ENCODE measurements at regions not wholly inside any gene's neighbourhood (a gene's known extent, or its start where the extent isn't known, plus 50 kb on each side); places are given as distances from the start of the nearest gene placed in this dataset.

DNA sequence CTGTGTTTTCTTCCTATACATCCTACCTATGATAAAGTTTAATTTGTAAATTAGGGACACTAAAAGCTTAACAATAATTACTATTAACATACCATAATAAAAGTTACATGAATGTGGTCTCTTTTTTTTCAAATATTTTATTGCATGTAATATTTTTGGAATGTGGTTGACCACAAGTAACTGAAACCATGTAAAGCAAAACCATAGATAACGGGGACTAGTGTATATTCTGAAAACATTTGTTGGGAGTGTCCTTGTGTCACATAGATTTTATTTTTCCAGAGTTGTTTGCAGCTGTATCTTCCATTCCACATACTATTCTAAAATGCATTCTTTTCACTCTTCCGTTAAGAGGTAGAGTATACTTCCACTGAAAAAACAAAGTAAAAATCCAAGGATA, 200.4 kb downstream of the KIF18A start:
- no peaks in the 10 kb centered on the region for H3K36me3 ChIP-seq (ENCODE audit: control insufficient read depth, insufficient read depth, low read length)
- Mint-ChIP-seq H3K36me3 (ENCODE audit: insufficient read depth, unreplicated experiment) (no peaks in the 10 kb centered on the region), H3K4me3 (ENCODE audit: unreplicated experiment) (no peak overlapping the region), H3K27ac (ENCODE audit: unreplicated experiment) (no peak overlapping the region), H3K9me3 (ENCODE audit: unreplicated experiment) (peaks cover 24% of the 10 kb centered on the region), H3K4me1 (ENCODE audit: low read depth, unreplicated experiment) (peaks cover 12% of the 10 kb centered on the region), H3K27me3 (ENCODE audit: insufficient read depth, unreplicated experiment) (no peaks in the 10 kb centered on the region)
- intact Hi-C loops (cut with micrococcal nuclease; ENCODE audit: unreplicated experiment) = no loop called here
- no peak for DNase-seq
- no peaks in the 10 kb centered on the region for H3K27me3 ChIP-seq (replicated peaks; ENCODE audit: control insufficient read depth, insufficient read depth, low read length)
- POLR2A ChIA-PET = no interaction called here
- no peaks in the 10 kb centered on the region for H3K9me3 ChIP-seq
- TF ChIP-seq, protein P1, sequence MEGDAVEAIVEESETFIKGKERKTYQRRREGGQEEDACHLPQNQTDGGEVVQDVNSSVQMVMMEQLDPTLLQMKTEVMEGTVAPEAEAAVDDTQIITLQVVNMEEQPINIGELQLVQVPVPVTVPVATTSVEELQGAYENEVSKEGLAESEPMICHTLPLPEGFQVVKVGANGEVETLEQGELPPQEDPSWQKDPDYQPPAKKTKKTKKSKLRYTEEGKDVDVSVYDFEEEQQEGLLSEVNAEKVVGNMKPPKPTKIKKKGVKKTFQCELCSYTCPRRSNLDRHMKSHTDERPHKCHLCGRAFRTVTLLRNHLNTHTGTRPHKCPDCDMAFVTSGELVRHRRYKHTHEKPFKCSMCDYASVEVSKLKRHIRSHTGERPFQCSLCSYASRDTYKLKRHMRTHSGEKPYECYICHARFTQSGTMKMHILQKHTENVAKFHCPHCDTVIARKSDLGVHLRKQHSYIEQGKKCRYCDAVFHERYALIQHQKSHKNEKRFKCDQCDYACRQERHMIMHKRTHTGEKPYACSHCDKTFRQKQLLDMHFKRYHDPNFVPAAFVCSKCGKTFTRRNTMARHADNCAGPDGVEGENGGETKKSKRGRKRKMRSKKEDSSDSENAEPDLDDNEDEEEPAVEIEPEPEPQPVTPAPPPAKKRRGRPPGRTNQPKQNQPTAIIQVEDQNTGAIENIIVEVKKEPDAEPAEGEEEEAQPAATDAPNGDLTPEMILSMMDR (IDR thresholded peaks at IDR 0.05; ENCODE audit: insufficient read depth in 1 of 2, low read depth in 1 of 2, low read length in 1 of 2, severe bottlenecking in 1 of 2, unreplicated experiment in 1 of 2) = no peak
- no peak overlapping the region for H3K4me3 ChIP-seq (ENCODE audit: low read depth, low read length)
- H3K4me1 ChIP-seq = no peaks in the 10 kb centered on the region
- CTCF ChIA-PET = no interaction called here
- no TSS peak for BruUV-seq (replicated peaks)

DNA sequence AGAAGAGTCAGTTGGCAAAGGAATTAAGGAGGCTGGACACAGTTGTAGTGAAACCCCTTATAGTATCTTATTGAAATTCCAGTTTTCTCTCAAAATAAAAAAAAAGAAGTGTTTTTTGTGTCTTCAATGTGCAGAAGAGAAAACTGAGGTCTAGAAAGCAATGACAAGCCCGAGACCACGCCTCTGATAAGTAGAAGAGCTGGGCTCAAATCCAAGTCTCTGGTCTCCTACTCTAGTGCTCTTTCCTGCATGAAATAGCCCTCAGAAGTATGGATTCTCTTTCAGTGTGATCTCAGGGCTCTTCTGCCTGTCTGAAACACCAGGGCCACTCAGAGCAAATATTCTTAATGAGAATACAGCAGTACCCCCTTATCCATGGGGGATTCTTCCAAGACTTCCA, 200.9 kb downstream of the KIF18A start:
- Mint-ChIP-seq H3K36me3 (ENCODE audit: insufficient read depth, unreplicated experiment) (no peaks in the 10 kb centered on the region), H3K4me1 (ENCODE audit: low read depth, unreplicated experiment) (peaks cover 12% of the 10 kb centered on the region), H3K27me3 (ENCODE audit: insufficient read depth, unreplicated experiment) (no peaks in the 10 kb centered on the region), H3K9me3 (ENCODE audit: unreplicated experiment) (peaks cover 24% of the 10 kb centered on the region), H3K27ac (ENCODE audit: unreplicated experiment) (no peak overlapping the region), H3K4me3 (ENCODE audit: unreplicated experiment) (no peak overlapping the region)
- Histone ChIP-seq H3K36me3 (ENCODE audit: control insufficient read depth, insufficient read depth, low read length) (no peaks in the 10 kb centered on the region), H3K27me3 (replicated peaks; ENCODE audit: control insufficient read depth, insufficient read depth, low read length) (no peaks in the 10 kb centered on the region), H3K4me3 (ENCODE audit: low read depth, low read length) (no peak overlapping the region), H3K9me3 (no peaks in the 10 kb centered on the region), H3K4me1 (no peaks in the 10 kb centered on the region)
- ChIA-PET CTCF (no interaction called here), POLR2A (no interaction called here)
- TF ChIP-seq, protein P1 (IDR thresholded peaks at IDR 0.05; ENCODE audit: insufficient read depth in 1 of 2, low read depth in 1 of 2, low read length in 1 of 2, severe bottlenecking in 1 of 2, unreplicated experiment in 1 of 2) = no peak
- no peak for DNase-seq
- intact Hi-C loops (cut with micrococcal nuclease; ENCODE audit: unreplicated experiment) = no loop called here
- BruUV-seq (replicated peaks) = no TSS peak

DNA sequence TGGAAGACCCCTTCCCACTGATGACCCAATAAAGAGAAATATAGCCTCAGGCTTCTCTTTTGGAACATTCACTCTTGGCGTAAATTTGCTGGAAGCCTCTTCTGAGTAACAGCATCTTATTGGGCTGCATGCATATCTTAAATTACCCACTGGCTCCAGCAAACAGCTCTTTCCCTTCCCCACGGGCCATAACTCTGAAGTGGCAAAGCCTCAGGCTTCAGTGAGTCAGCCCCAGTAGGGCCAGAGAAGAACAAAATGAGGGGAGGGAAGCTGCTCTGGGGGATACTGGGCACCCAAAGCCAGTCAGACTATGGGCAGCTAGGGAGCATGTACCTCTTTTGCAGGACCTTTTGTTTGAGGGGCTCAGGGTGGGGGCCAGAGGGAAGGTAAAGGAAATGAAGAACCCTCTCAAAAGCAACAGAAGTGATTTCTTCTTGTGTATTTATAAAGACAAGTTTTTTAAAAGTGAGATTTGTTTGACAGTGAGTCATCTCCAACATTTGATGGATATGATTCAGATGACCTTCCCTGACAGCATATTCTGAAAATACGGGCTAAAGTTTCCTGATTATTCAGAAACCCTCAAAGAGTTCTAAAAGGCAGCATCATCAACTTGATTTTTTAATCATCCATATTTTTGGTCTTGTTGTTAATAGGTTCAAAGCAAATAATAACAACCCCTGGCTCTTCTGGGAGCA, 203.4 kb downstream of the KIF18A start:
- no peak for DNase-seq
- Histone ChIP-seq H3K27me3 (replicated peaks; ENCODE audit: control insufficient read depth, insufficient read depth, low read length) (no peaks in the 10 kb centered on the region), H3K36me3 (ENCODE audit: control insufficient read depth, insufficient read depth, low read length) (no peaks in the 10 kb centered on the region), H3K9me3 (no peaks in the 10 kb centered on the region), H3K4me3 (ENCODE audit: low read depth, low read length) (no peak overlapping the region), H3K4me1 (no peaks in the 10 kb centered on the region; the same call in 1 of the 2 replicates)
- no peaks in the 10 kb centered on the region for H3K27me3 Mint-ChIP-seq (ENCODE audit: insufficient read depth, unreplicated experiment)
- intact Hi-C loops (cut with micrococcal nuclease; ENCODE audit: unreplicated experiment) = no loop called here
- peaks cover 13% of the 10 kb centered on the region for H3K9me3 Mint-ChIP-seq (ENCODE audit: unreplicated experiment)
- TF ChIP-seq, protein P1 (IDR thresholded peaks at IDR 0.05; ENCODE audit: insufficient read depth in 1 of 2, low read depth in 1 of 2, low read length in 1 of 2, severe bottlenecking in 1 of 2, unreplicated experiment in 1 of 2) = no peak
- CTCF ChIA-PET = no interaction called here
- H3K4me1 Mint-ChIP-seq (ENCODE audit: low read depth, unreplicated experiment) = peaks cover 7% of the 10 kb centered on the region
- POLR2A ChIA-PET = no interaction called here
- no peak overlapping the region for H3K4me3 Mint-ChIP-seq (ENCODE audit: unreplicated experiment)
- H3K36me3 Mint-ChIP-seq (ENCODE audit: insufficient read depth, unreplicated experiment) = no peaks in the 10 kb centered on the region
- H3K27ac Mint-ChIP-seq (ENCODE audit: unreplicated experiment) = no peak overlapping the region
- no TSS peak for BruUV-seq (replicated peaks)
